HEK293T (cell line): ENCODE measurements at regions not wholly inside any gene's neighbourhood (a gene's known extent, or its start where the extent isn't known, plus 50 kb on each side); places are given as distances from the start of the nearest gene placed in this dataset.

ENCODE experiments used
- SP1 ChIP-seq: fragments of 450-650 bp; IDR thresholded peaks from 2 replicates; pipeline ENCODE4 v1.6.1; 2017
- SUZ12 ChIP-seq: fragments of 450-650 bp; IDR thresholded peaks from 2 replicates; pipeline ENCODE4 v1.6.1; 2016; ENCODE audit warnings: mild to moderate bottlenecking

GRCh38 chr13:47134939-47135489 lies 238.2 kb upstream of the HTR2A start:
- TF ChIP-seq SUZ12 (no peak), SP1 (no peak)
